GM21381 (cell line): ENCODE measurements at regions not wholly inside any gene's neighbourhood (a gene's known extent, or its start where the extent isn't known, plus 50 kb on each side); places are given as distances from the start of the nearest gene placed in this dataset.

ENCODE experiments used
- ATAC-seq: cut with Tn5 transposase; IDR thresholded peaks from one replicate; pipeline ENCODE4 v1.9.1; 2021; ENCODE audit warnings: mild to moderate bottlenecking, moderate library complexity; ENCODE audit not compliant: unreplicated experiment

- ATAC-seq = no peak
Observed at GRCh38 chr3:3633761-3634160, 165.5 kb upstream of the LRRN1 start.

- ATAC-seq = no peak
Observed at GRCh38 chr3:3632449-3632848, 166.8 kb upstream of the LRRN1 start.

- ATAC-seq = no peak
Observed at GRCh38 chr3:3631114-3631513, 168.1 kb upstream of the LRRN1 start.

GRCh38 chr3:3629911-3630310 is 169.3 kb upstream of the LRRN1 start:
- no peak for ATAC-seq

GRCh38 chr3:3628676-3629328 is 170.4 kb upstream of the LRRN1 start:
- ATAC-seq = peak; percentile 59

GRCh38 chr3:3627114-3627513 is 172.1 kb upstream of the LRRN1 start:
- no peak for ATAC-seq

GRCh38 chr3:3625544-3626271 is 173.5 kb upstream of the LRRN1 start:
- no peak for ATAC-seq

- no peak for ATAC-seq
Observed at GRCh38 chr3:3619815-3620214, 179.4 kb upstream of the LRRN1 start.

- no peak for ATAC-seq
Observed at GRCh38 chr3:3618623-3619022, 180.6 kb upstream of the LRRN1 start.

GRCh38 chr3:3615533-3615932 is 183.7 kb upstream of the LRRN1 start:
- no peak for ATAC-seq

GRCh38 chr3:3610581-3611298 is 188.5 kb upstream of the LRRN1 start:
- ATAC-seq = no peak

- no peak for ATAC-seq
Observed at GRCh38 chr3:3606321-3606720, 192.9 kb upstream of the LRRN1 start.

- no peak for ATAC-seq
Observed at GRCh38 chr3:3605226-3605625, 194.0 kb upstream of the LRRN1 start.

GRCh38 chr3:3603351-3603750 is 195.9 kb upstream of the LRRN1 start:
- no peak for ATAC-seq

- ATAC-seq = no peak
Observed at GRCh38 chr3:3600665-3601340, 198.4 kb upstream of the LRRN1 start.

- no peak for ATAC-seq
Observed at GRCh38 chr3:3599016-3599415, 200.2 kb upstream of the LRRN1 start.

GRCh38 chr3:3594986-3595385 is 204.2 kb upstream of the LRRN1 start:
- ATAC-seq = no peak

GRCh38 chr3:3589715-3590130 is 209.5 kb upstream of the LRRN1 start:
- ATAC-seq = no peak

GRCh38 chr3:3587647-3587972 is 211.6 kb upstream of the LRRN1 start:
- ATAC-seq = no peak

- ATAC-seq = no peak
Observed at GRCh38 chr3:3586843-3587646, 212.2 kb upstream of the LRRN1 start.

GRCh38 chr3:3586336-3586735 is 212.9 kb upstream of the LRRN1 start:
- ATAC-seq = no peak
